A549 (cell line): ENCODE measurements at regions not wholly inside any gene's neighbourhood (a gene's known extent, or its start where the extent isn't known, plus 50 kb on each side); places are given as distances from the start of the nearest gene placed in this dataset.

ENCODE experiments used
- CTCF ChIP-seq: fragments of >200 bp; sonication (Bioruptor Twin); formaldehyde crosslinking; IDR thresholded peaks from 3 replicates; pipeline ENCODE4 v1.5.1; 2016
- ELK1 ChIP-seq: fragments of 150-350 bp; IDR thresholded peaks from 2 replicates; pipeline ENCODE4 v1.6.1; 2014; ENCODE audit warnings: low read depth, mild to moderate bottlenecking, low read length
- JUNB ChIP-seq: fragments of >200 bp; sonication (Bioruptor Twin); formaldehyde crosslinking; IDR thresholded peaks from 2 replicates; pipeline ENCODE4 v1.6.1; 2016
- MAZ ChIP-seq: fragments of 150-350 bp; IDR thresholded peaks from 2 replicates; pipeline ENCODE4 v1.6.1; 2014; ENCODE audit warnings: antibody characterized with exemption, low read depth, low read length, borderline replicate concordance
- POLR2A ChIP-seq: IDR thresholded peaks from 2 replicates; pipeline ENCODE4 v1.6.1; 2012; ENCODE audit warnings: mild to moderate bottlenecking, low read length
- SREBF2 ChIP-seq: fragments of 450-650 bp; IDR thresholded peaks from 2 replicates; pipeline ENCODE4 v1.6.1; 2014; ENCODE audit warnings: mild to moderate bottlenecking, moderate library complexity
- USF2 ChIP-seq: fragments of 450-650 bp; IDR thresholded peaks from 2 replicates; pipeline ENCODE4 v1.6.1; 2014; ENCODE audit warnings: antibody characterized with exemption

GRCh38 chr10:29798921-29799690 is 164.3 kb upstream of the SVIL start:
- no peak for TF ChIP-seq SREBF2
- TF ChIP-seq ELK1: no peak
- TF ChIP-seq CTCF: no peak
- TF ChIP-seq POLR2A: no peak
- TF ChIP-seq JUNB: no peak
- no peak for TF ChIP-seq MAZ
- no peak for TF ChIP-seq USF2
